PC-3 (cell line): ENCODE measurements at regions not wholly inside any gene's neighbourhood (a gene's known extent, or its start where the extent isn't known, plus 50 kb on each side); places are given as distances from the start of the nearest gene placed in this dataset.

Source experiments
- EZH2 ChIP-seq: fragments of 300-600 bp; sonication (generic); IDR thresholded peaks from one replicate; pipeline ENCODE4 v1.6.1; 2017; ENCODE audit warnings: antibody characterized with exemption, mild to moderate bottlenecking, low read length; ENCODE audit not compliant: unreplicated experiment
- EZH2phosphoT487 ChIP-seq: fragments of 300-600 bp; sonication (generic); IDR thresholded peaks from 2 replicates; pipeline ENCODE4 v1.6.1; 2018; ENCODE audit warnings: mild to moderate bottlenecking, antibody characterized with exemption, low read length, borderline replicate concordance
- TF ChIP-seq, protein P1 (sequence below): fragments of 300-600 bp; sonication (generic); conservative IDR thresholded peaks from 2 replicates; pipeline ENCODE4 v1.5.1; 2017; ENCODE audit warnings: antibody characterized with exemption, low read depth, mild to moderate bottlenecking, low read length

DNA sequence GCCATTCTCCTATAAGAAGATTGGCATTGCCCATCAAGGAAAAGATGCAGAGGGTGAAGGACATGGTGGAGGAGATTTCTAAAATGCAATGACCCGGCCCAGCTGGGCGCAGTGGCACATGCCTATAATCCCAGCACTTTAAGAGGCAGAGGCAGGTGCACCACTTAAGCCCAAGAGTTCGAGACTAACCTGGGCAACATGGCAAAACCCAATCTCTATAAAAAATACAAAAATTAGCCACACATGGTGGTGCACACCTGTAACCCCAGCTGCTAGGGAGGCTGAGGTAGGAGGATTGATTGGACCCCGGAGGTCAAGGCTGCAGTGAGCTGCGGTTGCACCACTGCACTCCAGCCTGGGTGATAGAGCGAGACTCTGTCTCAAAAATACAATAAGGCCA is 331.8 kb downstream of the FOXO1 start:
- TF ChIP-seq, protein P1, sequence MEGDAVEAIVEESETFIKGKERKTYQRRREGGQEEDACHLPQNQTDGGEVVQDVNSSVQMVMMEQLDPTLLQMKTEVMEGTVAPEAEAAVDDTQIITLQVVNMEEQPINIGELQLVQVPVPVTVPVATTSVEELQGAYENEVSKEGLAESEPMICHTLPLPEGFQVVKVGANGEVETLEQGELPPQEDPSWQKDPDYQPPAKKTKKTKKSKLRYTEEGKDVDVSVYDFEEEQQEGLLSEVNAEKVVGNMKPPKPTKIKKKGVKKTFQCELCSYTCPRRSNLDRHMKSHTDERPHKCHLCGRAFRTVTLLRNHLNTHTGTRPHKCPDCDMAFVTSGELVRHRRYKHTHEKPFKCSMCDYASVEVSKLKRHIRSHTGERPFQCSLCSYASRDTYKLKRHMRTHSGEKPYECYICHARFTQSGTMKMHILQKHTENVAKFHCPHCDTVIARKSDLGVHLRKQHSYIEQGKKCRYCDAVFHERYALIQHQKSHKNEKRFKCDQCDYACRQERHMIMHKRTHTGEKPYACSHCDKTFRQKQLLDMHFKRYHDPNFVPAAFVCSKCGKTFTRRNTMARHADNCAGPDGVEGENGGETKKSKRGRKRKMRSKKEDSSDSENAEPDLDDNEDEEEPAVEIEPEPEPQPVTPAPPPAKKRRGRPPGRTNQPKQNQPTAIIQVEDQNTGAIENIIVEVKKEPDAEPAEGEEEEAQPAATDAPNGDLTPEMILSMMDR = no peak
- no peak for TF ChIP-seq EZH2
- TF ChIP-seq EZH2phosphoT487 = no peak
